Thoracic aorta (tissue), 2 donors: ENCODE measurements at regions not wholly inside any gene's neighbourhood (a gene's known extent, or its start where the extent isn't known, plus 50 kb on each side); places are given as distances from the start of the nearest gene placed in this dataset.

Experiments
- ATAC-seq: fragments of 150-250 bp; one replicate; pipeline ENCODE4 v1.8.0; 2017; ENCODE audit warnings: low read depth; ENCODE audit not compliant: insufficient number of reproducible peaks, low FRiP score
- DNase-seq: peaks from one replicate; pipeline ENCODE4 v3.0.0-alpha.2; 2020; ENCODE audit warnings: low spot score
- H3K27ac ChIP-seq, 2 donors: fragments of 200-600 bp; sonication (generic); 1 replicate in 1 of 2; 2 replicates in 1 of 2; pipeline ENCODE4 v1.5.1; 2016; ENCODE audit warnings: mild to moderate bottlenecking in 2 of 2, moderate library complexity in 2 of 2
- H3K27me3 ChIP-seq: fragments of 200-600 bp; sonication (generic); replicated peaks from 2 replicates; pipeline ENCODE4 v1.6.0; 2016; ENCODE audit warnings: mild to moderate bottlenecking; ENCODE audit not compliant: insufficient read depth
- H3K36me3 ChIP-seq: fragments of 200-600 bp; sonication (generic); one replicate; pipeline ENCODE4 v1.5.1; 2016
- H3K4me1 ChIP-seq, 2 donors: fragments of 200-600 bp; sonication (generic); 1 replicate in 1 of 2; 2 replicates in 1 of 2; pipeline versions ENCODE4 v1.5.1 to v1.6.0; 2016; ENCODE audit warnings: low read depth in 2 of 2, mild to moderate bottlenecking in 1 of 2; ENCODE audit not compliant: control insufficient read depth in 1 of 2
- H3K4me3 ChIP-seq: fragments of 200-600 bp; sonication (generic); 2 replicates; pipeline ENCODE4 v1.5.1; 2016; ENCODE audit warnings: mild to moderate bottlenecking
- H3K9me3 ChIP-seq: fragments of 200-600 bp; sonication (generic); 2 replicates; pipeline ENCODE4 v1.5.1; 2016
- TF ChIP-seq, protein P1 (sequence below): fragments of 200-600 bp; sonication (generic); IDR thresholded peaks from one replicate; pipeline ENCODE4 v1.5.1; 2019; ENCODE audit warnings: antibody characterized with exemption

DNA sequence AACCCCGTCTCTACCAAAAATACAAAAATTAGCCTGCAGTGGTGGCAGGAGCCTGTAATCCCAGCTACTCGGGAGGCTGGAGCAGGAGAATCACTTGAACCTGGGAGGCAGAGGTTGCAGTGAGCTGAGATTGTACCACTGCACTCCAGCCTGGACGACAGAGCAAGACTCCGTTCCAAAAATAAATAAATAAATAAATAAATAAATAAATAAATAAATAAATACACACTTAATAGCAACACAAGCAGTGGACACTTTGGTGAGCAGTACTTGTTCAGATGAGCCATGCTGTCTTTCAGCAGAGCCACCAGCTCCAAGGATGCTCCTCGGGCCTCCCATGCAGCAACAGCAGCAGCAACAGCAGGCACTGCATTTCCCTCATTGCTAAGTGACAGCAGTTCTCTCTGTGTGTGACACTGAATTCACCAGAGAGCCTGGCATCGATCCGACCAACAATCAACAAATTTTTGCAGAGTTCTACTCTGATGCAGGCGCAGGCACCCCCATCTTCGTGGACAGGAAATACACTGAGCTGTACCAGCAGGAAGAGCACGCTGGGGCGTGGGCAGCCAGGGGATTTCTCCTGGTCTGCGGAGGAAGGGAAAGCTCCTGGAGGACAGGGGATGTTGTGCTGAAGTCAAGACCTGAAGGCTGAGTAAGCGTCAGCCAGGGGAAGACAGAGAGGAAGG lies 54.0 kb upstream of the SNX9 start:
- H3K27ac ChIP-seq = peak overlapping the region; percentile 60 to 76
- no peaks in the 10 kb centered on the region for H3K36me3 ChIP-seq
- no peak overlapping the region for H3K4me3 ChIP-seq
- DNase-seq (no peak), ATAC-seq (no peak)
- TF ChIP-seq, protein P1, sequence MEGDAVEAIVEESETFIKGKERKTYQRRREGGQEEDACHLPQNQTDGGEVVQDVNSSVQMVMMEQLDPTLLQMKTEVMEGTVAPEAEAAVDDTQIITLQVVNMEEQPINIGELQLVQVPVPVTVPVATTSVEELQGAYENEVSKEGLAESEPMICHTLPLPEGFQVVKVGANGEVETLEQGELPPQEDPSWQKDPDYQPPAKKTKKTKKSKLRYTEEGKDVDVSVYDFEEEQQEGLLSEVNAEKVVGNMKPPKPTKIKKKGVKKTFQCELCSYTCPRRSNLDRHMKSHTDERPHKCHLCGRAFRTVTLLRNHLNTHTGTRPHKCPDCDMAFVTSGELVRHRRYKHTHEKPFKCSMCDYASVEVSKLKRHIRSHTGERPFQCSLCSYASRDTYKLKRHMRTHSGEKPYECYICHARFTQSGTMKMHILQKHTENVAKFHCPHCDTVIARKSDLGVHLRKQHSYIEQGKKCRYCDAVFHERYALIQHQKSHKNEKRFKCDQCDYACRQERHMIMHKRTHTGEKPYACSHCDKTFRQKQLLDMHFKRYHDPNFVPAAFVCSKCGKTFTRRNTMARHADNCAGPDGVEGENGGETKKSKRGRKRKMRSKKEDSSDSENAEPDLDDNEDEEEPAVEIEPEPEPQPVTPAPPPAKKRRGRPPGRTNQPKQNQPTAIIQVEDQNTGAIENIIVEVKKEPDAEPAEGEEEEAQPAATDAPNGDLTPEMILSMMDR = no peak
- peaks cover 18 to 30% of the 10 kb centered on the region in 2 donors for H3K4me1 ChIP-seq
- H3K27me3 ChIP-seq = no peaks in the 10 kb centered on the region
- H3K9me3 ChIP-seq = no peaks in the 10 kb centered on the region

DNA sequence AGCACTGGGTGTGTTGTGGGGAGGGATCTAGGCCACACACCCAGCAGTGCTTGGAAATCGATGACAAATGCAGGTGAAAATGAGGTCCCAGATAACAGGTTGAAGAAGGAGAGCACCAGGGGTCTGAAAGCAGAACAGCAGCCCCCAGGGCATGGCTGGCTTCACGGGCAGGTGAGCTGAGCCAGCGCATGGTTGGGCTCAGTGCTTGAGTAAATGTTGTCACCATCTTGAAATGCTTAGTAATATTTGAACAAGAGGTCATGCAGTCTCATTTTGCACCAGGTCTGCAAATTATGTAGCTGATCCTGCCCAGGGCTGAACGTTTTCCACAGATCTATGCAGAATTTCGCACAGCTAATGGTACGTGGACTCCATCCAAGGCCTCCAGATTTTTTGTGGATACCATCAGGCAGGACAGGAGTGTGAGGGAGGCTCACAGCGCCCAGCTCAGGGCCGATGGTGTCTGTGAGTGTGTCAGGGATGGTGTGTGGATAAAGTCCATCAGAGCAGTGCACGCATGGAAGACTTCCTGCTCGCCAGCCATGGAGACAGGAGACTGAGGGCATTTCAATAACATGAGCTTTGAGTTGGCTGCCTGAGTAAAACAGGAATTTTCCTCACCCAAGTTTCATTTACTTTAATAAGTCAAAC lies 53.1 kb upstream of the SNX9 start:
- TF ChIP-seq, protein P1 = no peak

DNA sequence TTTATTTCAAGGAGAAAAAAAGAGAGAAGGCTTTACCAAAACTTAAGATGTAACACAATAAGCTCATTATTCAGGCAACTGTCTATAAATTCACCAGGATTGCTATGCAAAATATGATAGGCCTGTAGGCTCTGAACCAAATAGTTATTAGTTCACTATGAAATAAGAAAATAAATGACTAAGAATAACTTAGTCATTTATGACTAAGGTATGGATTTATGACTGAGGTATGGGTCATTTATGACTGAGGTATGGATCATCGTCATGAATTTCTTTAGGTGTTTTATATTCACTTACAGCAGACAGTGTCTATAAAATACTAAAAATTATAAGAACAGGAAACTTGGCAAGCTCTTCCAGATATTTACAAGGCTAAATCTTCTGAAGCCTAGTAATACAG lies 52.1 kb upstream of the SNX9 start:
- ATAC-seq (no peak), DNase-seq (no peak)
- Histone ChIP-seq H3K27ac (no peak overlapping the region), H3K9me3 (no peaks in the 10 kb centered on the region), H3K4me3 (no peak overlapping the region), H3K27me3 (no peaks in the 10 kb centered on the region), H3K4me1 (peaks cover 10 to 14% of the 10 kb centered on the region in 2 donors), H3K36me3 (no peaks in the 10 kb centered on the region)
- TF ChIP-seq, protein P1 = no peak

More for the DNA sequence above, 53.1 kb upstream of the SNX9 start:
- Histone ChIP-seq H3K36me3 (no peaks in the 10 kb centered on the region), H3K4me1 (peaks cover 13 to 21% of the 10 kb centered on the region in 2 donors), H3K4me3 (peak overlapping the region; percentile 22), H3K9me3 (no peaks in the 10 kb centered on the region), H3K27me3 (no peaks in the 10 kb centered on the region), H3K27ac (peak overlapping the region; percentile 60 to 76)
- ATAC-seq (no peak), DNase-seq (no peak)

DNA sequence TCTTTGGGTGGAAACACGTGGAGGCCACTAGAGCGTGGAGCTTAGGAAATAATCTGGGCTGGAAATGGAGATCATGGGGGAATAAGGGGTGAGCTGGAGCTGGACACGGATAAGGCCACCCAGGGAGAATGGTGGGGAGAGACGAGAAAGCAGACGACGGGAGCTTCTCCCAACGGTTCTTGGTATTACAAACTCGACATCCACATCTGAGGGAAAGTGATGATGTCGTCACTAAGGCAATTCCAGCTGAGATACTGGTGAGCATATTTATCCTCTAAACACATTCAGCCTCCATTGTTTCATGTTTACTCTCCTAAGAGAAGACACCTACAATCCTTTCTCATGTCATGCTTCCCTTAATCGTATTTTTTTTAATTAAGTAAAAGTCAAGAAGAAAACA lies 50.2 kb upstream of the SNX9 start:
- DNase-seq (no peak), ATAC-seq (no peak)

More for the DNA sequence above, 50.2 kb upstream of the SNX9 start:
- peaks cover 10 to 14% of the 10 kb centered on the region in 2 donors for H3K4me1 ChIP-seq
- no peaks in the 10 kb centered on the region for H3K36me3 ChIP-seq
- H3K27ac ChIP-seq = no peak overlapping the region
- H3K27me3 ChIP-seq = no peaks in the 10 kb centered on the region
- no peak overlapping the region for H3K4me3 ChIP-seq
- TF ChIP-seq, protein P1 = no peak
- no peaks in the 10 kb centered on the region for H3K9me3 ChIP-seq
